ENCODE measurements at regions not wholly inside any gene's neighbourhood (a gene's known extent, or its start where the extent isn't known, plus 50 kb on each side); places are given as distances from the start of the nearest gene placed in this dataset.
A peak's percentile ranks its signal among the peaks of the same experiment; 100 is the strongest.

GRCh38 chr14:86521031-86521730, 991.2 kb downstream of the FLRT2 start:
- Histone ChIP-seq H3K9me3 (ENCODE audit: low read depth) (no peaks in the 10 kb centered on the region), H3K27ac (peak overlapping the region; percentile 91), H3K4me1 (ENCODE audit: low read depth) (peaks cover 30% of the 10 kb centered on the region), H3K4me3 (no peak overlapping the region), H3K36me3 (no peaks in the 10 kb centered on the region), H3K27me3 (no peaks in the 10 kb centered on the region)
- TF ChIP-seq CTCF (IDR thresholded peaks at IDR 0.05; ENCODE audit: low read depth, low read length): no peak
- DNase-seq (ENCODE audit: low read depth in 1 of 2, low spot score in 1 of 2): peak in 1 of 2 donors; percentile 44

- Histone ChIP-seq H3K36me3 (no peaks in the 10 kb centered on the region), H3K4me3 (no peak overlapping the region), H3K4me1 (ENCODE audit: low read depth) (peaks cover 29% of the 10 kb centered on the region), H3K9me3 (ENCODE audit: low read depth) (no peaks in the 10 kb centered on the region), H3K27ac (no peak overlapping the region), H3K27me3 (no peaks in the 10 kb centered on the region)
- no peak for DNase-seq (ENCODE audit: low read depth in 1 of 2, low spot score in 1 of 2)
- TF ChIP-seq CTCF (IDR thresholded peaks at IDR 0.05; ENCODE audit: low read depth, low read length): no peak
Observed at GRCh38 chr14:86518298-86518697, 988.4 kb downstream of the FLRT2 start.

- DNase-seq (ENCODE audit: low read depth in 1 of 2, low spot score in 1 of 2): no peak
- H3K4me3 ChIP-seq: no peak overlapping the region
- no peaks in the 10 kb centered on the region for H3K9me3 ChIP-seq (ENCODE audit: low read depth)
Observed at GRCh38 chr14:86515195-86515594, 985.3 kb downstream of the FLRT2 start.

GRCh38 chr14:86513564-86513963, 983.6 kb downstream of the FLRT2 start:
- H3K4me1 ChIP-seq (ENCODE audit: low read depth): peaks cover 7% of the 10 kb centered on the region
- H3K4me3 ChIP-seq: no peak overlapping the region
- no peak for TF ChIP-seq CTCF (IDR thresholded peaks at IDR 0.05; ENCODE audit: low read depth, low read length)
- no peaks in the 10 kb centered on the region for H3K27me3 ChIP-seq
- no peaks in the 10 kb centered on the region for H3K36me3 ChIP-seq
- DNase-seq (ENCODE audit: low read depth in 1 of 2, low spot score in 1 of 2): no peak
- H3K27ac ChIP-seq: no peak overlapping the region
- H3K9me3 ChIP-seq (ENCODE audit: low read depth): no peaks in the 10 kb centered on the region

More at GRCh38 chr14:86515195-86515594, 985.3 kb downstream of the FLRT2 start:
- H3K27ac ChIP-seq: no peak overlapping the region
- peaks cover 7% of the 10 kb centered on the region for H3K4me1 ChIP-seq (ENCODE audit: low read depth)
- TF ChIP-seq CTCF (IDR thresholded peaks at IDR 0.05; ENCODE audit: low read depth, low read length): no peak
- H3K36me3 ChIP-seq: no peaks in the 10 kb centered on the region
- no peaks in the 10 kb centered on the region for H3K27me3 ChIP-seq

- Histone ChIP-seq H3K9me3 (ENCODE audit: low read depth) (no peaks in the 10 kb centered on the region), H3K4me1 (ENCODE audit: low read depth) (peaks cover 7% of the 10 kb centered on the region), H3K4me3 (no peak overlapping the region), H3K27me3 (no peaks in the 10 kb centered on the region), H3K36me3 (no peaks in the 10 kb centered on the region), H3K27ac (no peak overlapping the region)
- DNase-seq (ENCODE audit: low read depth in 1 of 2, low spot score in 1 of 2): no peak
- TF ChIP-seq CTCF (IDR thresholded peaks at IDR 0.05; ENCODE audit: low read depth, low read length): no peak
Observed at GRCh38 chr14:86513056-86513455, 983.1 kb downstream of the FLRT2 start.
